ENCODE measurements at regions not wholly inside any gene's neighbourhood (a gene's known extent, or its start where the extent isn't known, plus 50 kb on each side); places are given as distances from the start of the nearest gene placed in this dataset.

GRCh38 chr15:59923508-59923907, 80.6 kb upstream of the FOXB1 start:
- Mint-ChIP-seq H3K9me3 (no peaks in the 10 kb centered on the region), H3K4me3 (no peak overlapping the region), H3K36me3 (no peaks in the 10 kb centered on the region), H3K27ac (no peak overlapping the region), H3K27me3 (peaks cover 7 to 8% of the 10 kb centered on the region in 2 donors), H3K4me1 (peaks cover 7 to 13% (median 9%) of the 10 kb centered on the region in 4 donors)
- H3K4me1 ChIP-seq (ENCODE audit: insufficient read depth, low read length), result peaks cover 9% of the 10 kb centered on the region
- ChIA-PET CTCF (ENCODE audit: partially characterized antibody) (no interaction called here), POLR2A (ENCODE audit: partially characterized antibody) (no interaction called here)
- no peaks in the 10 kb centered on the region for H3K9me3 ChIP-seq (ENCODE audit: control insufficient read depth in 1 of 2, low read length in 2 of 2)
- H3K4me3 ChIP-seq (ENCODE audit: low read length in 2 of 2), result no peak overlapping the region
- H3K27me3 ChIP-seq (ENCODE audit: insufficient read depth, low read length), result no peaks in the 10 kb centered on the region
- H3K27ac ChIP-seq (ENCODE audit: low read depth, low read length), result no peak overlapping the region
- no peaks in the 10 kb centered on the region for H3K36me3 ChIP-seq (ENCODE audit: insufficient read depth, low read length)
- intact Hi-C loops (cut with micrococcal nuclease), result no loop called here
- no peak for DNase-seq

GRCh38 chr15:59918994-59919951, 84.8 kb upstream of the FOXB1 start:
- peak; percentile 4 to 68 (median 16) for DNase-seq

GRCh38 chr15:59917504-59918157, 86.5 kb upstream of the FOXB1 start:
- H3K36me3 Mint-ChIP-seq, result no peaks in the 10 kb centered on the region
- CTCF ChIA-PET (ENCODE audit: partially characterized antibody), result interaction anchor here (0.6 to 5.6 kb wide), 56 partner anchors 10 to 1017 kb away, joined by 3 to 80 read pairs (median 4); partner anchors contain the start of gene FOXB1
- no peak overlapping the region for H3K4me3 Mint-ChIP-seq
- Histone ChIP-seq H3K27me3 (ENCODE audit: insufficient read depth, low read length) (no peaks in the 10 kb centered on the region), H3K27ac (ENCODE audit: low read depth, low read length) (no peak overlapping the region), H3K9me3 (ENCODE audit: control insufficient read depth in 1 of 2, low read length in 2 of 2) (no peaks in the 10 kb centered on the region), H3K4me3 (ENCODE audit: low read length in 2 of 2) (no peak overlapping the region), H3K4me1 (ENCODE audit: insufficient read depth, low read length) (peaks cover 20% of the 10 kb centered on the region), H3K36me3 (ENCODE audit: insufficient read depth, low read length) (no peaks in the 10 kb centered on the region)
- POLR2A ChIA-PET (ENCODE audit: partially characterized antibody), result interaction anchor here (1.2 to 1.3 kb wide), 2 partner anchors 106 to 166 kb away, joined by 3 read pairs; no protein-coding TSS in a partner anchor
- H3K9me3 Mint-ChIP-seq, result no peaks in the 10 kb centered on the region
- intact Hi-C loops (cut with micrococcal nuclease), result loop anchor here (1.0 to 5.0 kb wide), 5 partner anchors 166 to 1015 kb away; no protein-coding TSS in a partner anchor
- DNase-seq, result peak; percentile 51 to 66 (median 61)
- H3K27me3 Mint-ChIP-seq, result peaks cover 5 to 7% of the 10 kb centered on the region in 2 donors
- H3K27ac Mint-ChIP-seq, result peak overlapping the region in 2 of 7 donors; percentile 19 to 64
- peaks cover 12 to 25% (median 14%) of the 10 kb centered on the region in 4 donors for H3K4me1 Mint-ChIP-seq

More at GRCh38 chr15:59918994-59919951, 84.8 kb upstream of the FOXB1 start:
- H3K27ac Mint-ChIP-seq, result peak overlapping the region in 5 of 7 donors; percentile 15 to 76 (median 34)
- Histone ChIP-seq H3K27ac (ENCODE audit: low read depth, low read length) (no peak overlapping the region), H3K27me3 (ENCODE audit: insufficient read depth, low read length) (no peaks in the 10 kb centered on the region), H3K4me1 (ENCODE audit: insufficient read depth, low read length) (peaks cover 20% of the 10 kb centered on the region), H3K36me3 (ENCODE audit: insufficient read depth, low read length) (no peaks in the 10 kb centered on the region), H3K4me3 (ENCODE audit: low read length in 2 of 2) (no peak overlapping the region), H3K9me3 (ENCODE audit: control insufficient read depth in 1 of 2, low read length in 2 of 2) (no peaks in the 10 kb centered on the region)
- POLR2A ChIA-PET (ENCODE audit: partially characterized antibody), result no interaction called here
- CTCF ChIA-PET (ENCODE audit: partially characterized antibody), result interaction anchor here (1.0 to 5.6 kb wide), 17 partner anchors 14 to 408 kb away, joined by 3 to 80 read pairs (median 6); partner anchors contain the start of gene FOXB1
- H3K4me1 Mint-ChIP-seq, result peaks cover 12 to 25% (median 14%) of the 10 kb centered on the region in 4 donors
- peaks cover 5 to 7% of the 10 kb centered on the region in 2 donors for H3K27me3 Mint-ChIP-seq
- no peaks in the 10 kb centered on the region for H3K36me3 Mint-ChIP-seq
- H3K9me3 Mint-ChIP-seq, result no peaks in the 10 kb centered on the region
- H3K4me3 Mint-ChIP-seq, result peak overlapping the region; percentile 49 to 76 (median 70)
- intact Hi-C loops (cut with micrococcal nuclease), result loop anchor here (5.0 kb wide), 1 partner anchor 1013 kb away; no protein-coding TSS in a partner anchor

GRCh38 chr15:59906046-59906445, 98.1 kb upstream of the FOXB1 start:
- H3K27ac Mint-ChIP-seq, result no peak overlapping the region
- POLR2A ChIA-PET (ENCODE audit: partially characterized antibody), result no interaction called here

GRCh38 chr15:59905176-59905575, 98.9 kb upstream of the FOXB1 start:
- DNase-seq, result no peak
- Mint-ChIP-seq H3K9me3 (peaks cover 0 to 1% (median 0%) of the 10 kb centered on the region in 8 donors), H3K27me3 (peaks cover 19 to 24% of the 10 kb centered on the region in 2 donors), H3K36me3 (no peaks in the 10 kb centered on the region), H3K4me1 (peaks cover 0 to 1% (median 0%) of the 10 kb centered on the region in 4 donors), H3K4me3 (no peak overlapping the region), H3K27ac (no peak overlapping the region)
- intact Hi-C loops (cut with micrococcal nuclease), result no loop called here
- no peaks in the 10 kb centered on the region for H3K36me3 ChIP-seq (ENCODE audit: insufficient read depth, low read length)
- H3K4me3 ChIP-seq (ENCODE audit: low read length in 2 of 2), result no peak overlapping the region
- ChIA-PET CTCF (ENCODE audit: partially characterized antibody) (no interaction called here), POLR2A (ENCODE audit: partially characterized antibody) (no interaction called here)
- no peaks in the 10 kb centered on the region for H3K9me3 ChIP-seq (ENCODE audit: control insufficient read depth in 1 of 2, low read length in 2 of 2)
- no peak overlapping the region for H3K27ac ChIP-seq (ENCODE audit: low read depth, low read length)
- no peaks in the 10 kb centered on the region for H3K4me1 ChIP-seq (ENCODE audit: insufficient read depth, low read length)
- peaks cover 8% of the 10 kb centered on the region for H3K27me3 ChIP-seq (ENCODE audit: insufficient read depth, low read length)

More at GRCh38 chr15:59906046-59906445, 98.1 kb upstream of the FOXB1 start:
- CTCF ChIA-PET (ENCODE audit: partially characterized antibody), result interaction anchor here (1.1 kb wide), 1 partner anchor 12 kb away, joined by 3 read pairs; no protein-coding TSS in a partner anchor
- intact Hi-C loops (cut with micrococcal nuclease), result no loop called here
- no peak for DNase-seq
- peaks cover 0 to 1% (median 0%) of the 10 kb centered on the region in 8 donors for H3K9me3 Mint-ChIP-seq
- peaks cover 18 to 23% of the 10 kb centered on the region in 2 donors for H3K27me3 Mint-ChIP-seq
- H3K27me3 ChIP-seq (ENCODE audit: insufficient read depth, low read length), result peaks cover 8% of the 10 kb centered on the region
- H3K4me3 Mint-ChIP-seq, result no peak overlapping the region
- no peak overlapping the region for H3K4me3 ChIP-seq (ENCODE audit: low read length in 2 of 2)
- H3K9me3 ChIP-seq (ENCODE audit: control insufficient read depth in 1 of 2, low read length in 2 of 2), result no peaks in the 10 kb centered on the region
- no peak overlapping the region for H3K27ac ChIP-seq (ENCODE audit: low read depth, low read length)
- H3K4me1 ChIP-seq (ENCODE audit: insufficient read depth, low read length), result no peaks in the 10 kb centered on the region
- H3K36me3 ChIP-seq (ENCODE audit: insufficient read depth, low read length), result no peaks in the 10 kb centered on the region
- H3K36me3 Mint-ChIP-seq, result no peaks in the 10 kb centered on the region
- H3K4me1 Mint-ChIP-seq, result peaks cover 0 to 1% (median 0%) of the 10 kb centered on the region in 4 donors

- Mint-ChIP-seq H3K4me3 (no peak overlapping the region), H3K27me3 (peaks cover 19 to 21% of the 10 kb centered on the region in 2 donors)
- CTCF ChIA-PET (ENCODE audit: partially characterized antibody), result interaction anchor here (1.3 kb wide), 1 partner anchor 13 kb away, joined by 4 read pairs; no protein-coding TSS in a partner anchor
Measured at GRCh38 chr15:59904450-59905135, 99.5 kb upstream of the FOXB1 start.

More at GRCh38 chr15:59904450-59905135, 99.5 kb upstream of the FOXB1 start:
- intact Hi-C loops (cut with micrococcal nuclease), result no loop called here
- no peaks in the 10 kb centered on the region for H3K36me3 Mint-ChIP-seq
- H3K4me1 Mint-ChIP-seq, result peaks cover 0 to 1% (median 0%) of the 10 kb centered on the region in 4 donors
- H3K9me3 Mint-ChIP-seq, result peaks cover 0 to 1% (median 0%) of the 10 kb centered on the region in 8 donors
- no peaks in the 10 kb centered on the region for H3K9me3 ChIP-seq (ENCODE audit: control insufficient read depth in 1 of 2, low read length in 2 of 2)
- peaks cover 5% of the 10 kb centered on the region for H3K27me3 ChIP-seq (ENCODE audit: insufficient read depth, low read length)
- H3K4me1 ChIP-seq (ENCODE audit: insufficient read depth, low read length), result no peaks in the 10 kb centered on the region
- H3K4me3 ChIP-seq (ENCODE audit: low read length in 2 of 2), result no peak overlapping the region
- POLR2A ChIA-PET (ENCODE audit: partially characterized antibody), result no interaction called here
- H3K36me3 ChIP-seq (ENCODE audit: insufficient read depth, low read length), result no peaks in the 10 kb centered on the region
- H3K27ac ChIP-seq (ENCODE audit: low read depth, low read length), result no peak overlapping the region
- DNase-seq, result no peak
- H3K27ac Mint-ChIP-seq, result no peak overlapping the region

All from CD4-positive, alpha-beta memory T cell (primary cell).